ENCODE measurements at regions not wholly inside any gene's neighbourhood (a gene's known extent, or its start where the extent isn't known, plus 50 kb on each side); places are given as distances from the start of the nearest gene placed in this dataset.

- no peak for TF ChIP-seq CTCF (IDR thresholded peaks at IDR 0.05; ENCODE audit: extremely low read depth, insufficient read depth, missing control alignments)
These were observed 67.3 kb upstream of the KCNJ6 start for GRCh38 chr21:37983336-37984095.

GRCh38 chr21:37984416-37984815 lies 68.2 kb upstream of the KCNJ6 start:
- DNase-seq (ENCODE audit: low spot score) = no peak
- in situ Hi-C loops (cut with MboI; ENCODE audit: low pct_unique_long_range_greater_than_20kb, low sequenced_read_pairs, unreplicated experiment) = no loop called here

More at GRCh38 chr21:37983336-37984095, 67.3 kb upstream of the KCNJ6 start:
- in situ Hi-C loops (cut with MboI; ENCODE audit: low pct_unique_long_range_greater_than_20kb, low sequenced_read_pairs, unreplicated experiment) = no loop called here
- no peak for DNase-seq (ENCODE audit: low spot score)

GRCh38 chr21:37986000-37986399 lies 69.7 kb upstream of the KCNJ6 start:
- in situ Hi-C loops (cut with MboI; ENCODE audit: low pct_unique_long_range_greater_than_20kb, low sequenced_read_pairs, unreplicated experiment) = no loop called here
- no peak for TF ChIP-seq CTCF (IDR thresholded peaks at IDR 0.05; ENCODE audit: extremely low read depth, insufficient read depth, missing control alignments)
- no peak for DNase-seq (ENCODE audit: low spot score)

More at GRCh38 chr21:37984416-37984815, 68.2 kb upstream of the KCNJ6 start:
- no peak for TF ChIP-seq CTCF (IDR thresholded peaks at IDR 0.05; ENCODE audit: extremely low read depth, insufficient read depth, missing control alignments)

- in situ Hi-C loops (cut with MboI; ENCODE audit: low pct_unique_long_range_greater_than_20kb, low sequenced_read_pairs, unreplicated experiment) = no loop called here
- TF ChIP-seq CTCF (IDR thresholded peaks at IDR 0.05; ENCODE audit: extremely low read depth, insufficient read depth, missing control alignments) = no peak
- DNase-seq (ENCODE audit: low spot score) = no peak
These were observed 70.6 kb upstream of the KCNJ6 start for GRCh38 chr21:37986751-37987399.

GRCh38 chr21:37987668-37988067 lies 71.4 kb upstream of the KCNJ6 start:
- in situ Hi-C loops (cut with MboI; ENCODE audit: low pct_unique_long_range_greater_than_20kb, low sequenced_read_pairs, unreplicated experiment) = no loop called here
- TF ChIP-seq CTCF (IDR thresholded peaks at IDR 0.05; ENCODE audit: extremely low read depth, insufficient read depth, missing control alignments) = no peak
- DNase-seq (ENCODE audit: low spot score) = no peak

- in situ Hi-C loops (cut with MboI; ENCODE audit: low pct_unique_long_range_greater_than_20kb, low sequenced_read_pairs, unreplicated experiment) = no loop called here
- TF ChIP-seq CTCF (IDR thresholded peaks at IDR 0.05; ENCODE audit: extremely low read depth, insufficient read depth, missing control alignments) = no peak
- DNase-seq (ENCODE audit: low spot score) = no peak
These were observed 76.8 kb upstream of the KCNJ6 start for GRCh38 chr21:37993071-37993470.
